H9 (cell line): ENCODE measurements at regions not wholly inside any gene's neighbourhood (a gene's known extent, or its start where the extent isn't known, plus 50 kb on each side); places are given as distances from the start of the nearest gene placed in this dataset.

Source experiments
- DNase-seq: peaks from one replicate; pipeline ENCODE4 v3.0.0-alpha.2; 2017
- H2AFZ ChIP-seq: one replicate; pipeline ENCODE4 v1.6.1; 2013; ENCODE audit warnings: mild to moderate bottlenecking, low read length, control low read depth, moderate library complexity
- H2AK5ac ChIP-seq: 2 replicates; pipeline ENCODE4 v1.6.1; 2013; ENCODE audit warnings: low read length, control low read depth, mixed read lengths; ENCODE audit not compliant: insufficient read length
- H2BK120ac ChIP-seq: one replicate; pipeline ENCODE4 v1.6.1; 2013; ENCODE audit warnings: low read depth, mild to moderate bottlenecking, low read length, control low read depth, inconsistent platforms; ENCODE audit not compliant: poor library complexity, severe bottlenecking
- H2BK12ac ChIP-seq: 2 replicates; pipeline ENCODE4 v1.6.1; 2013; ENCODE audit warnings: low read length, control low read depth, mixed read lengths, low read depth; ENCODE audit not compliant: insufficient read length
- H2BK15ac ChIP-seq: 2 replicates; pipeline ENCODE4 v1.6.1; 2013; ENCODE audit warnings: low read depth, low read length, control low read depth
- H2BK20ac ChIP-seq: one replicate; pipeline ENCODE4 v1.6.1; 2013; ENCODE audit warnings: low read depth, mild to moderate bottlenecking, low read length, control low read depth, inconsistent platforms; ENCODE audit not compliant: poor library complexity, severe bottlenecking
- H2BK5ac ChIP-seq: 2 replicates; pipeline ENCODE4 v1.6.1; 2013; ENCODE audit warnings: low read length, control low read depth, mixed read lengths; ENCODE audit not compliant: insufficient read length
- H3K14ac ChIP-seq: 2 replicates; pipeline ENCODE4 v1.6.1; 2013; ENCODE audit warnings: low read length, control low read depth; ENCODE audit not compliant: insufficient read depth
- H3K18ac ChIP-seq: 2 replicates; pipeline ENCODE4 v1.6.1; 2013; ENCODE audit warnings: low read depth, mild to moderate bottlenecking, mixed read lengths, low read length, control low read depth; ENCODE audit not compliant: insufficient read length
- H3K23ac ChIP-seq: 2 replicates; pipeline ENCODE4 v1.6.1; 2013; ENCODE audit warnings: low read length, control low read depth, mixed read lengths, low read depth; ENCODE audit not compliant: insufficient read length
- H3K23me2 ChIP-seq: 2 replicates; pipeline ENCODE4 v1.6.1; 2013; ENCODE audit warnings: low read depth, mild to moderate bottlenecking, mixed read lengths, low read length, control low read depth; ENCODE audit not compliant: insufficient read length, poor library complexity, severe bottlenecking
- H3K27ac ChIP-seq: 2 replicates; pipeline ENCODE4 v1.5.1; 2013; ENCODE audit warnings: low read length, control low read depth, mixed read lengths, low read depth; ENCODE audit not compliant: insufficient read length
- H3K27me3 ChIP-seq: 2 replicates; pipeline ENCODE4 v1.6.1; 2013; ENCODE audit warnings: low read length, control low read depth, inconsistent platforms; ENCODE audit not compliant: insufficient read depth
- H3K4ac ChIP-seq: 2 replicates; pipeline ENCODE4 v1.6.1; 2013; ENCODE audit warnings: low read depth, mild to moderate bottlenecking, control low read depth, inconsistent platforms, low read length, moderate library complexity
- H3K4me1 ChIP-seq: 2 replicates; pipeline ENCODE4 v1.6.1; 2013; ENCODE audit warnings: low read length, control low read depth, inconsistent platforms; ENCODE audit not compliant: insufficient read depth
- H3K4me2 ChIP-seq: 2 replicates; pipeline ENCODE4 v1.6.1; 2013; ENCODE audit warnings: low read length, control low read depth, mixed read lengths; ENCODE audit not compliant: insufficient read length, insufficient read depth
- H3K56ac ChIP-seq: 2 replicates; pipeline ENCODE4 v1.6.1; 2013; ENCODE audit warnings: low read depth, mild to moderate bottlenecking, mixed read lengths, low read length, control low read depth; ENCODE audit not compliant: insufficient read length
- H3K79me1 ChIP-seq: 2 replicates; pipeline ENCODE4 v1.6.1; 2013; ENCODE audit warnings: low read depth, mild to moderate bottlenecking, moderate library complexity, low read length, control low read depth, inconsistent platforms; ENCODE audit not compliant: insufficient read depth, poor library complexity, severe bottlenecking
- H3K79me2 ChIP-seq: 2 replicates; pipeline ENCODE4 v1.6.1; 2013; ENCODE audit warnings: low read length, control low read depth, inconsistent platforms; ENCODE audit not compliant: insufficient read depth
- H3K9ac ChIP-seq: 2 replicates; pipeline ENCODE4 v1.6.1; 2013; ENCODE audit warnings: low read length, control low read depth, mixed read lengths; ENCODE audit not compliant: insufficient read length; ENCODE audit errors: extremely low read depth
- H3K9me3 ChIP-seq: one replicate; pipeline ENCODE4 v1.6.1; 2013; ENCODE audit warnings: low read depth, low read length, inconsistent platforms; ENCODE audit not compliant: control insufficient read depth
- H3T11ph ChIP-seq: one replicate; pipeline ENCODE4 v1.6.1; 2013; ENCODE audit warnings: mild to moderate bottlenecking, low read length, control low read depth, inconsistent platforms
- H4K20me1 ChIP-seq: one replicate; pipeline ENCODE4 v1.6.1; 2013; ENCODE audit not compliant: control insufficient read depth, insufficient read length, insufficient read depth
- H4K5ac ChIP-seq: 2 replicates; pipeline ENCODE4 v1.6.1; 2013; ENCODE audit warnings: low read depth, mild to moderate bottlenecking, mixed read lengths, low read length, control low read depth; ENCODE audit not compliant: insufficient read length
- H4K8ac ChIP-seq: replicated peaks from 2 replicates; pipeline ENCODE4 v1.6.1; 2013; ENCODE audit warnings: low read length, control low read depth, mixed read lengths, low read depth; ENCODE audit not compliant: insufficient read length
- H4K91ac ChIP-seq: 2 replicates; pipeline ENCODE4 v1.6.1; 2013; ENCODE audit warnings: low read depth, mild to moderate bottlenecking, moderate library complexity, mixed read lengths, low read length, control low read depth; ENCODE audit not compliant: insufficient read length
- H3K27ac Mint-ChIP-seq, 3 experiments: 2 replicates in 2 of 3; 3 replicates in 1 of 3; pipeline ENCODE4 v1.8.0; 2020 to 2021; ENCODE audit warnings: mixed read lengths in 3 of 3, mild to moderate bottlenecking in 1 of 3, moderate library complexity in 1 of 3
- H3K27me3 Mint-ChIP-seq: 2 replicates; pipeline ENCODE4 v1.8.0; 2021; ENCODE audit warnings: low read depth, mild to moderate bottlenecking, moderate library complexity, mixed read lengths
- H3K36me3 Mint-ChIP-seq, 3 experiments: 2 replicates in 2 of 3; 3 replicates in 1 of 3; pipeline ENCODE4 v1.8.0; 2020 to 2021; ENCODE audit warnings: low read depth in 3 of 3, mixed read lengths in 3 of 3; ENCODE audit not compliant: insufficient read depth in 1 of 3
- H3K4me1 Mint-ChIP-seq, 2 experiments: 2 replicates each; pipeline ENCODE4 v1.8.0; 2020; ENCODE audit warnings: mixed read lengths in 2 of 2
- H3K4me3 Mint-ChIP-seq, 2 experiments: 2 replicates in 1 of 2; 3 replicates in 1 of 2; pipeline ENCODE4 v1.8.0; 2020 to 2021; ENCODE audit warnings: mild to moderate bottlenecking in 2 of 2, mixed read lengths in 2 of 2, moderate library complexity in 1 of 2
- H3K9me3 Mint-ChIP-seq, 2 experiments: 2 replicates in 1 of 2; 3 replicates in 1 of 2; pipeline ENCODE4 v1.8.0; 2020; ENCODE audit warnings: mild to moderate bottlenecking in 2 of 2, mixed read lengths in 2 of 2, moderate library complexity in 1 of 2
- CTCF ChIP-seq: fragments of 200-600 bp; sonication (generic); conservative IDR thresholded peaks from 3 replicates; pipeline ENCODE4 v1.8.0; 2021; ENCODE audit warnings: antibody characterized with exemption, mild to moderate bottlenecking
- WGBS: extraction: QIAGEN DNeasy Blood & Tissue Kit; methylation state at CpG from one replicate; pipeline ENCODE4 v1.1.7; 2013; ENCODE audit warnings: missing lambda C conversion rate, low lambda C conversion rate, mixed read lengths; ENCODE audit not compliant: insufficient read length; ENCODE audit errors: extremely low coverage; 5-methylcytosine and 5-hydroxymethylcytosine counted together

DNA sequence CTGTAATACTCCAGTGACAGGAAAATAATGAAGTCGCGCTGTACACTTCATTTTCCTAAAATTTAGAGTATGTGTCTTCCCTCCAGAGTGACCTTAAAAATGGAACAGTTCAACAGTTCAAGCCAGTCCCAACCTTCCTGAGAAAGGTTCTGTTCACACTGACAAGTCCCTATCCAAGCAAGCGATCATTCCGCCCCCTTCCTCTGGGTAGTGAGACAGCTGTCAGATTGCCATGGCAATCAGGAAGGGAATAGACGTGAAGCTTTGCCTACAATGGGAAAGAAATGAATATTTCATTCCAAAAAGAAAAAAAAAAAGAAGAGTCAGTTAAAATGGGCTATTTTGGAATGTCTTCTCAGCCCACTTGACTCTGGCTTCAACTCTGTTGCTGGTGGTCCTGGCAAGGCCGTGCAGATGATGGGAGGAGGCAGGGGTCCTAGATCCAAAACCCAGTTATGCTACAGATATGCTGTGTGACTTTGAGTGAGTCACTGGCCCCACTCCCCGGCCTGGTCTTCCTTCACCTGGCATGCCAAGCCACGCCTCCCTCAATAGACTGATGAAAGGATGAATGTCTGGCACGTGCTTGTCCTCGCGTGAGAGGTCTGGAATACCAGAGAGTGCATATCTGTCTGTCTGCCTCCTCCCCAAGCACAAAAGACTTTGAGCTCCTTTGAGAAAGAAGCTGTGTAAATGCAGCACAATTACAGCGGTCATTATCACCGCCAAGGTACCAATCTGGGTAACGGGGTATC lies 165.8 kb upstream of the WWC1 start:
- no CpG with 5 or more reads among the region's 14 CpGs for WGBS
- Mint-ChIP-seq H3K36me3 (no peaks in the 10 kb centered on the region), H3K4me1 (peaks cover 14 to 26% of the 10 kb centered on the region in 2 experiments), H3K27ac (no peak overlapping the region), H3K4me3 (no peak overlapping the region), H3K27me3 (peaks cover 3% of the 10 kb centered on the region), H3K9me3 (no peaks in the 10 kb centered on the region)
- Histone ChIP-seq H3K4ac (no peak overlapping the region), H2BK20ac (no peak overlapping the region), H4K8ac (no peak overlapping the region), H3K14ac (no peak overlapping the region), H3K23me2 (no peaks in the 10 kb centered on the region), H2AK5ac (no peak overlapping the region), H3K4me2 (no peak overlapping the region), H4K20me1 (no peaks in the 10 kb centered on the region), H3K56ac (no peak overlapping the region), H3K9ac (no peak overlapping the region), H2BK15ac (no peak overlapping the region), H3T11ph (no peak overlapping the region), H3K79me2 (no peaks in the 10 kb centered on the region), H3K9me3 (no peaks in the 10 kb centered on the region), H3K27ac (no peak overlapping the region), H3K4me1 (no peaks in the 10 kb centered on the region), H2AFZ (no peak overlapping the region), H3K23ac (no peak overlapping the region), H2BK12ac (no peak overlapping the region), H4K5ac (no peak overlapping the region), H2BK120ac (no peak overlapping the region), H3K27me3 (no peaks in the 10 kb centered on the region), H3K79me1 (no peaks in the 10 kb centered on the region), H4K91ac (no peak overlapping the region), H2BK5ac (no peak overlapping the region), H3K18ac (no peak overlapping the region)
- TF ChIP-seq CTCF, result no peak
- DNase-seq, result no peak
